ENCODE measurements at regions not wholly inside any gene's neighbourhood (a gene's known extent, or its start where the extent isn't known, plus 50 kb on each side); places are given as distances from the start of the nearest gene placed in this dataset.

GRCh38 chr3:22122567-22122966 is 371.6 kb upstream of the ZNF385D start:
- no peaks in the 10 kb centered on the region for H3K27me3 ChIP-seq (ENCODE audit: control insufficient read depth in 2 of 2, insufficient read depth in 2 of 2, low read length in 2 of 2)
- ChIA-PET CTCF (no interaction called here), POLR2A (no interaction called here)
- no peaks in the 10 kb centered on the region for H4K20me1 ChIP-seq (replicated peaks; ENCODE audit: control insufficient read depth, extremely low read depth, insufficient read depth, low read length)
- H3K27ac ChIP-seq (ENCODE audit: insufficient read depth, low read depth, low read length): no peak overlapping the region
- H3K9ac ChIP-seq (replicated peaks; ENCODE audit: extremely low read depth, insufficient read depth, low read length): no peak overlapping the region
- intact Hi-C loops (cut with micrococcal nuclease) (no loop called here), dilution Hi-C loops (cut with MboI; ENCODE audit: extremely low pct_ligation_motif_present, low sequenced_read_pairs) (no loop called here)
- no peak for FAIRE-seq
- no peaks in the 10 kb centered on the region for H3K36me3 ChIP-seq (ENCODE audit: control insufficient read depth in 2 of 2, extremely low read depth in 1 of 2, insufficient read depth in 2 of 2, low read length in 2 of 2)
- H3K79me2 ChIP-seq (ENCODE audit: control insufficient read depth, insufficient read depth, low read length): no peaks in the 10 kb centered on the region
- H3K4me1 ChIP-seq (ENCODE audit: control insufficient read depth, extremely low read depth, insufficient read depth, low read length): no peaks in the 10 kb centered on the region
- DNase-seq (ENCODE audit: low read depth, low spot score): no peak
- no peak overlapping the region for H3K4me2 ChIP-seq (ENCODE audit: insufficient read depth, low read length)
- no peak overlapping the region for H3K4me3 ChIP-seq (replicated peaks in 1 of 3; ENCODE audit: insufficient read depth in 1 of 3, low read depth in 1 of 3, low read length in 3 of 3)
- H2AFZ ChIP-seq (ENCODE audit: low read depth, low read length): no peak overlapping the region
- H3K9me3 ChIP-seq (replicated peaks; ENCODE audit: control insufficient read depth, insufficient read depth, low read length): no peaks in the 10 kb centered on the region
- no peak for TF ChIP-seq EZH2 (IDR thresholded peaks at IDR 0.05; ENCODE audit: borderline replicate concordance, low read depth, low read length, severe bottlenecking)
- no peak for TF ChIP-seq MAX (IDR thresholded peaks at IDR 0.05; ENCODE audit: insufficient read depth, insufficient read length)
- H3K9me1 ChIP-seq (replicated peaks; ENCODE audit: control insufficient read depth, extremely low read depth, insufficient read depth, low read length): no peaks in the 10 kb centered on the region
- BruUV-seq (replicated peaks): no TSS peak

- intact Hi-C loops (cut with micrococcal nuclease): no loop called here
- Histone ChIP-seq H3K9me1 (replicated peaks; ENCODE audit: control insufficient read depth, extremely low read depth, insufficient read depth, low read length) (no peaks in the 10 kb centered on the region), H3K4me3 (replicated peaks in 1 of 3; ENCODE audit: insufficient read depth in 1 of 3, low read depth in 1 of 3, low read length in 3 of 3) (no peak overlapping the region), H3K9me3 (replicated peaks; ENCODE audit: control insufficient read depth, insufficient read depth, low read length) (no peaks in the 10 kb centered on the region), H3K4me2 (ENCODE audit: insufficient read depth, low read length) (no peak overlapping the region), H3K9ac (replicated peaks; ENCODE audit: extremely low read depth, insufficient read depth, low read length) (no peak overlapping the region), H3K4me1 (ENCODE audit: control insufficient read depth, extremely low read depth, insufficient read depth, low read length) (no peaks in the 10 kb centered on the region), H2AFZ (ENCODE audit: low read depth, low read length) (no peak overlapping the region), H3K27ac (ENCODE audit: insufficient read depth, low read depth, low read length) (no peak overlapping the region), H3K36me3 (ENCODE audit: control insufficient read depth in 2 of 2, extremely low read depth in 1 of 2, insufficient read depth in 2 of 2, low read length in 2 of 2) (no peaks in the 10 kb centered on the region), H4K20me1 (replicated peaks; ENCODE audit: control insufficient read depth, extremely low read depth, insufficient read depth, low read length) (no peaks in the 10 kb centered on the region), H3K79me2 (ENCODE audit: control insufficient read depth, insufficient read depth, low read length) (no peaks in the 10 kb centered on the region), H3K27me3 (ENCODE audit: control insufficient read depth in 2 of 2, insufficient read depth in 2 of 2, low read length in 2 of 2) (no peaks in the 10 kb centered on the region)
- dilution Hi-C loops (cut with MboI; ENCODE audit: extremely low pct_ligation_motif_present, low sequenced_read_pairs): no loop called here
- POLR2A ChIA-PET: no interaction called here
- TF ChIP-seq CTCF (IDR thresholded peaks at IDR 0.05; ENCODE audit: extremely low read depth in 1 of 2, insufficient read depth in 1 of 2, low read depth in 1 of 2, low read length in 2 of 2) (no peak), POLR2AphosphoS5 (IDR thresholded peaks at IDR 0.05; ENCODE audit: insufficient read depth, low read depth, low read length) (no peak), MAX (IDR thresholded peaks at IDR 0.05; ENCODE audit: insufficient read depth, insufficient read length) (no peak), MYC (IDR thresholded peaks at IDR 0.05; ENCODE audit: low read depth, low read length) (no peak), GATA2 (IDR thresholded peaks at IDR 0.05; ENCODE audit: insufficient read depth, insufficient read length, low read depth, low read length) (no peak), FOS (IDR thresholded peaks at IDR 0.05; ENCODE audit: borderline replicate concordance, insufficient read depth, low read length) (no peak), EZH2 (IDR thresholded peaks at IDR 0.05; ENCODE audit: borderline replicate concordance, low read depth, low read length, severe bottlenecking) (no peak), JUN (IDR thresholded peaks at IDR 0.05; ENCODE audit: borderline replicate concordance, insufficient read depth, insufficient read length, low read depth) (no peak), POLR2A (IDR thresholded peaks at IDR 0.05; ENCODE audit: low read depth, low read length) (no peak)
- CTCF ChIA-PET: no interaction called here
- no peak for DNase-seq (ENCODE audit: low read depth, low spot score)
- no peak for FAIRE-seq
- no TSS peak for BruUV-seq (replicated peaks)
These were observed 378.1 kb upstream of the ZNF385D start for GRCh38 chr3:22129101-22129500.

Data from endothelial cell of umbilical vein (primary cell).